Vagina (tissue), 2 donors: ENCODE measurements at regions not wholly inside any gene's neighbourhood (a gene's known extent, or its start where the extent isn't known, plus 50 kb on each side); places are given as distances from the start of the nearest gene placed in this dataset.

Source experiments
- CTCF ChIP-seq, 3 experiments: fragments of 450-650 bp in 2 of 3; fragments of 200-600 bp in 1 of 3; sonication (generic) in 1 of 3; IDR thresholded peaks; one replicate each; pipeline ENCODE4 v1.5.1; 2017 to 2019; ENCODE audit warnings: antibody characterized with exemption in 3 of 3, mild to moderate bottlenecking in 2 of 3, moderate library complexity in 2 of 3
- POLR2A ChIP-seq, 2 donors: fragments of 450-650 bp; IDR thresholded peaks; one replicate each; pipeline ENCODE4 v1.6.1; 2017; ENCODE audit warnings: antibody characterized with exemption in 2 of 2, mild to moderate bottlenecking in 2 of 2, moderate library complexity in 2 of 2

GRCh38 chr10:131805696-131806095 lies 95.1 kb upstream of the PPP2R2D start:
- TF ChIP-seq CTCF (IDR thresholded peaks at IDR 0.05), result no peak
- TF ChIP-seq POLR2A (IDR thresholded peaks at IDR 0.05), result no peak
